Right cardiac atrium (tissue), 5 donors: ENCODE measurements at regions not wholly inside any gene's neighbourhood (a gene's known extent, or its start where the extent isn't known, plus 50 kb on each side); places are given as distances from the start of the nearest gene placed in this dataset.

Experiments
- ATAC-seq, 2 donors: fragments of 200-7000 bp; cut with Tn5 transposase; one replicate each; pipeline versions ENCODE4 v1.8.0 to v1.9.1; 2020; ENCODE audit warnings: moderate library complexity in 2 of 2, mild to moderate bottlenecking in 1 of 2
- DNase-seq, 3 donors: peaks; one replicate each; pipeline ENCODE4 v3.0.0-alpha.2; 2020
- H3K27ac ChIP-seq: one replicate; pipeline ENCODE4 v1.5.1; 2013; ENCODE audit warnings: mild to moderate bottlenecking, low read length, control low read depth, moderate library complexity
- H3K27me3 ChIP-seq: one replicate; pipeline ENCODE4 v1.6.1; 2013; ENCODE audit not compliant: control insufficient read depth, insufficient read depth
- H3K4me1 ChIP-seq: one replicate; pipeline ENCODE4 v1.6.1; 2013; ENCODE audit warnings: low read length; ENCODE audit not compliant: control insufficient read depth, insufficient read depth
- H3K4me3 ChIP-seq: one replicate; pipeline ENCODE4 v1.5.1; 2013; ENCODE audit warnings: low read length, control low read depth
- H3K9me3 ChIP-seq: one replicate; pipeline ENCODE4 v1.6.1; 2013; ENCODE audit warnings: low read length; ENCODE audit not compliant: control insufficient read depth
- WGBS: extraction: QIAGEN DNeasy Blood & Tissue Kit; methylation state at CpG from one replicate; pipeline ENCODE4 v1.1.7; 2013; 5-methylcytosine and 5-hydroxymethylcytosine counted together
- intact Hi-C, 4 donors: fragments of 100-400 bp; cut with DNase I; formaldehyde crosslinking; loops; one replicate each; pipeline versions ENCODE4 v1.11.0 to v1.14.0; 2022 to 2023
- donor health status: healthy with polysubstance abuse.
- donor health status: DM: no; HTN: yes; CAD: no.
- donor health status: DM: no; HTN: no; CAD: no.
- donor health status: DM: no; HTN: yes; CAD: no; lungs with severe emphysema.
- donor health status: DM: yes; HTN: yes; CAD: no.

DNA sequence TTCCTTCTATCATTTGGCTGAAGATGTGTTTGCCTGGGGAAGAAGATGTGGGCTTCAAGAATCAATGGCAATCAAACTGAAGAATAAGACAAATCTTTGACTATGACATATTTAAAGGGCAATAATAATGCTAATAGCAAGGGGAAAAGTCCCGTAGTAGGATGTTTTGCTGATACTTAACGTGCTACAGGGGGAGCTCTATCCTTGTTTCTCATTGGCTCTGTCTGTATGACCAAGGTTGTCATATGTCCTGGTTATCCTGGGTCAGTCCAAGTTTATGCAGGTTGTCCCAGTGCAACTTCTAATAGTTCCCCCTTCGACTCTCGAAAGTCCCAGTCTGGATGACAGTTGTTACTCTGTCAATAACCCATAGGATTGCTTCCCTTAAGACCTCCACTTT lies 321.3 kb downstream of the DHX35 start:
- WGBS = 78% methylated on average over 4 of the region's 4 CpGs
- Histone ChIP-seq H3K4me3 (no peak overlapping the region), H3K27me3 (peaks cover 3% of the 10 kb centered on the region), H3K9me3 (no peaks in the 10 kb centered on the region), H3K4me1 (no peaks in the 10 kb centered on the region), H3K27ac (no peak overlapping the region)
- intact Hi-C loops = no loop called here
- ATAC-seq (peak in 1 of 2 donors; percentile 57), DNase-seq (no peak)

- no peaks in the 10 kb centered on the region for H3K9me3 ChIP-seq
- H3K27me3 ChIP-seq = peaks cover 3% of the 10 kb centered on the region
- ATAC-seq (peak in 1 of 2 donors; percentile 38), DNase-seq (no peak)
- H3K4me1 ChIP-seq = no peaks in the 10 kb centered on the region
- 46% methylated on average over 10 of the region's 10 CpGs for WGBS
- intact Hi-C loops = no loop called here
- no peak overlapping the region for H3K27ac ChIP-seq
- no peak overlapping the region for H3K4me3 ChIP-seq
Observed at GRCh38 chr20:39282619-39283092, 320.5 kb downstream of the DHX35 start.

GRCh38 chr20:39280875-39281274 lies 318.7 kb downstream of the DHX35 start:
- 77% methylated on average over 3 of the region's 3 CpGs for WGBS
- ATAC-seq = no peak
- DNase-seq = no peak
- Histone ChIP-seq H3K4me1 (no peaks in the 10 kb centered on the region), H3K27ac (no peak overlapping the region), H3K27me3 (peaks cover 3% of the 10 kb centered on the region), H3K4me3 (no peak overlapping the region), H3K9me3 (no peaks in the 10 kb centered on the region)
- intact Hi-C loops = no loop called here

GRCh38 chr20:39278230-39278788 lies 316.2 kb downstream of the DHX35 start:
- DNase-seq (no peak), ATAC-seq (no peak)
- Histone ChIP-seq H3K4me3 (no peak overlapping the region), H3K27ac (no peak overlapping the region), H3K4me1 (no peaks in the 10 kb centered on the region), H3K27me3 (peaks cover 3% of the 10 kb centered on the region), H3K9me3 (no peaks in the 10 kb centered on the region)
- intact Hi-C loops = no loop called here
- WGBS = 80% methylated on average over 5 of the region's 5 CpGs

DNA sequence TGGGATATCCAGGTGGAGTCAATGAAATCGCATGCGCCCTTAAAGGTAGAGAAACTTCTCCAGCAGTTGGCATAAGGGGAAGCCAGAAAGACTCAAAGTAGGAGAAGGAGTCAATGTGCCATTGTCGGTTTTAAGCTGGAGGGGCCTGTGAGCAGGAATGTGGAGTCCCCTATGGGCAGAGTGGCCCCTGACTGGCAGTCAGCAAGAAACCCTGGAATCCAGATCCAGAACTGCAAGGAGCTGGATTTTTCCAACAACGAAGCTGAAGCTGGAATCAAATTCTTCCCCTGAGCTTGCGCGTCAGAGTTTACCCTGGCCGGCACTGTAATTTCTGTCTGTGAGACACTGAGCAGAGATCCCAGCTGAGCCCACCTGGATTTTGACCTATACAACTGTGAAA lies 315.0 kb downstream of the DHX35 start:
- ATAC-seq (no peak), DNase-seq (no peak)
- 80% methylated on average over 7 of the region's 7 CpGs for WGBS
- H3K4me3 ChIP-seq = no peak overlapping the region
- H3K4me1 ChIP-seq = no peaks in the 10 kb centered on the region
- peaks cover 3% of the 10 kb centered on the region for H3K27me3 ChIP-seq
- intact Hi-C loops = no loop called here
- no peak overlapping the region for H3K27ac ChIP-seq
- no peaks in the 10 kb centered on the region for H3K9me3 ChIP-seq

DNA sequence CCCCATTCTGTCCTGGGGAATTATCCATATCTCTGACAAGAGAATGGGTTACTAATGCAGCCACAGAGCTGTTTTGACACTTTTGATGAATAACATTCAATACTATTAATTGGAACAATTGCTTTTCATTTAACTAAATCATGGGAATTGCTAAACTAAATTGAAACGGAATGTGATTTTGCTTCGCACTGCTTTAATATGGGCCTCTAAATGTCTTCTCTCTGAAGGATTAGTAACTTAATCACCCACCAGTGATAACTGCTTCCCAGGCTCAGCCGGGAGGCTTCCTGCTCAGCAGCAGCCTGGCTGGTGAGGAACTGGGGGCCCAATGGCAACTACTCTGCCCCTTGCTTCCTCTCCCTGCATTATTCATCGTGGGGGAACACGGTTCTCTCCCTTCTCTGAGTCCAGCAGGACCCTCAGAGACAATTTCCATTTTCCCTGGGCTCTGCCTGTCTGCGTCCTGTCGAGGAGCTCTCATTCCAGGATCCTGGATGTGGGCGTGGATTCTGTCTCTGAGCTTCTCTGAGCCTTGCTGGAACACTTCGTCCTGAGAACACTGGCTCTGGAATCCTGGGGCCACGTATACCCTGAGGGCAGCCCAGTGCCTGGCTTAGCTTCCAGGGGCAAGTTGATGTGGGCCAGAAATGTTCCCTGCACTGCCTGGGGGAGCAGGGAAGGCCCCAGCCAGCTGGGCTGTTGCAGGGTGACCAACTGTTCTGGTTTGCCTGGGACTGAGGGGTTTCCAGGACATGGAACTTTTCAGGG lies 308.9 kb downstream of the DHX35 start:
- peak; percentile 57 to 67 for ATAC-seq

DNA sequence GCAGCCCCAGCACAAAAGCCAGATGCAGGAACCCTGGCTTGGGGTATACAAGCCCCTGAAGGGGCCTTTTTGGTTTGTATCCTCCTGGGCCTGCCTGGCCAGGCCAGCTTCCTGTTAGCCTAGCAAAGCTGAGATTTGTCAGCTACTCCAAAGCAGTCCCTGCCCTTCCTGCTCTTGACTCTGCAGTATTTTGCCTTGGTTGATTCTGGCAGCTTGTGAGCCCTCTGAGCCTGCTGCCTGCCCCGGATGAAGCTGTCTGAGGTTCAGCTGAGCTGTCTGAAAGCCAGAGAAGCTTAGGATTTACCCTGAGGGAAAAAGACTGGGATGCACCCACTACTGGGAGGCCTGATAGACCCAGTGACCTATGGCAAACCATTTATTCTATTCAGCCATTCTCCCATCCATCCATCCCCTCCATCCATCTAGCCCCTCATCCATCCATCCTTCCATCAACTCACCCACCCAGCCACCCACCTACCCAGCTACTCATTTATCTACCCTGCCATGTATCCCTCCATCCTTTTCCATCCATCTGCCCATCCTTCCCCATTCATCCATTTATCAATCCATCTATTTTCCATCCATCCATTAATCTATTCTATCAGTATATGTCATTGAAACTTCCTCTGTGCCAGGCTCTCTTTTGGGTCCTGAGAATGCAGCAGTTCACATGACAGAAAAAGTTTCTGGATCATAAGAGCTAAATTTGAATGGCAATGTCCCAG lies 307.5 kb downstream of the DHX35 start:
- Histone ChIP-seq H3K27ac (no peak overlapping the region), H3K4me3 (no peak overlapping the region), H3K27me3 (no peaks in the 10 kb centered on the region), H3K9me3 (no peaks in the 10 kb centered on the region), H3K4me1 (no peaks in the 10 kb centered on the region)
- peak; percentile 22 to 51 (median 41) for DNase-seq
- 40% methylated on average over 1 of the region's 1 CpG for WGBS
- intact Hi-C loops = loop anchor here (5.0 to 10.0 kb wide), 4 partner anchors 158 to 1695 kb away; no protein-coding TSS in a partner anchor
- peak; percentile 58 to 88 for ATAC-seq

More for the DNA sequence above, 308.9 kb downstream of the DHX35 start:
- H3K9me3 ChIP-seq = no peaks in the 10 kb centered on the region
- H3K27ac ChIP-seq = no peak overlapping the region
- no peaks in the 10 kb centered on the region for H3K27me3 ChIP-seq
- intact Hi-C loops = no loop called here
- 35% methylated on average over 10 of the region's 10 CpGs for WGBS
- H3K4me3 ChIP-seq = no peak overlapping the region
- no peaks in the 10 kb centered on the region for H3K4me1 ChIP-seq
- DNase-seq = peak; percentile 37 to 70 (median 44)

DNA sequence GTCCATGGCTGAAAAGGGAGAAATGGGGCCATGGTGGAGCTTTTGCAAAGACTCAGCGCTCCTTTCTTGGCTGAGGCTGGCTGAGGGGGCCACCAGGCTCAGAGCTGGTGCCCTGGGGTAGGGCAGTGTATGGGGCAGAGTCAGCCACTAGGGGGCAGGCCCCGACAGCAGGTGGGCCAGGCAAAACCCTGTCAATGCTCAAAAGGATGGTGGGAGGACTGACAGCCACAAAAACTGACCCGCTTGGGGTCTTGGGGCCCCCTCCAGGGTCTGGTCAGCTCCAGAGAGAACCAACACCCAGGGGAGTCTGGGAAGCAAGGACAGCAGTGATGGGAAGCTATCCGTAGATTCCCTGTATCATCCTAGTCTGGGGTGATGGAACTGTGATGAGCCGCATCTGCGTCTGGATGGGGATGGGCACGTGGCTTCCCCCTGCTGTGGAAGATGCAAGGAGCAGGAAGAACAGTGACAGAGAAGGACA lies 306.9 kb downstream of the DHX35 start:
- peak; percentile 75 to 83 for ATAC-seq
- Histone ChIP-seq H3K4me1 (no peaks in the 10 kb centered on the region), H3K27me3 (no peaks in the 10 kb centered on the region), H3K4me3 (no peak overlapping the region), H3K27ac (no peak overlapping the region), H3K9me3 (no peaks in the 10 kb centered on the region)
- DNase-seq = peak; percentile 58 to 88 (median 82)
- WGBS = 40% methylated on average over 7 of the region's 7 CpGs
- intact Hi-C loops = loop anchor here (5.0 to 10.0 kb wide), 4 partner anchors 158 to 1696 kb away; no protein-coding TSS in a partner anchor

DNA sequence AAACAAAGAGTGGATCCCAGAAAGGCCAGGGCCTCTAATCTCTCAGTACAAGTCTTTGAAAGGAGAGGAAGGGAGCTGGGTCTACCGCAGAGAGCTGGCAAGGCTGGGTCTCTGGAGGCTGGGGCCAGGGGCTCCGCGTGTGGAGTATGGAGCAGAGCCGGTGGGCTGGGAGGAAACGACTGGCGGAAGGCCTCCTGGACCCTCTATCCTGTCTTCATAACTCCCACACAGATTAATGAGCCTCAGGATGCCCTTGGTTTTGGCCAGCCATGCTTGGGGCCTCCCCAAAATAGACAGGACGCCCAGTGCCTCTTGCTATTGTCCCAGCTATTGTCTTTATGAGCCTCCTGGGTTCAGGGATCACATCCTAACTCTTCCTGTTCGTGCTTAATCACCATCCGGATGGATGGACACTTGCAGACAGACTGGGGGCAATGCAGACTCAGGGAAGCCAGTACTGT lies 306.4 kb downstream of the DHX35 start:
- no peaks in the 10 kb centered on the region for H3K9me3 ChIP-seq
- no peak overlapping the region for H3K4me3 ChIP-seq
- intact Hi-C loops = loop anchor here (5.0 to 10.0 kb wide), 4 partner anchors 159 to 1696 kb away; no protein-coding TSS in a partner anchor
- ATAC-seq (peak; percentile 16 to 59), DNase-seq (peak; percentile 19 to 62 (median 54))
- H3K4me1 ChIP-seq = no peaks in the 10 kb centered on the region
- no peak overlapping the region for H3K27ac ChIP-seq
- H3K27me3 ChIP-seq = no peaks in the 10 kb centered on the region
- 43% methylated on average over 9 of the region's 9 CpGs for WGBS

- no peaks in the 10 kb centered on the region for H3K9me3 ChIP-seq
- H3K27me3 ChIP-seq = no peaks in the 10 kb centered on the region
- DNase-seq = no peak
- no peaks in the 10 kb centered on the region for H3K4me1 ChIP-seq
- H3K4me3 ChIP-seq = no peak overlapping the region
- WGBS = 93% methylated on average over 4 of the region's 4 CpGs
- H3K27ac ChIP-seq = no peak overlapping the region
- no peak for ATAC-seq
- intact Hi-C loops = loop anchor here (5.0 to 10.0 kb wide), 4 partner anchors 160 to 1698 kb away; no protein-coding TSS in a partner anchor
Observed at GRCh38 chr20:39266989-39267388, 304.8 kb downstream of the DHX35 start.
